HK-2 (cell line): ENCODE measurements at regions not wholly inside any gene's neighbourhood (a gene's known extent, or its start where the extent isn't known, plus 50 kb on each side); places are given as distances from the start of the nearest gene placed in this dataset.
A peak's percentile ranks its signal among the peaks of the same experiment; 100 is the strongest.
"Not testable (repeated sequence)": the region's sequence is repeated elsewhere in the genome, so short reads cannot be mapped to it uniquely, and the experiment has no call there.

Source experiments
- DNase-seq: peaks from one replicate; pipeline ENCODE4 v3.0.0-alpha.2; 2018; ENCODE audit not compliant: unreplicated experiment

GRCh38 chr10:85448716-85449115, 917.9 kb downstream of the GRID1 start:
- no peak for DNase-seq

DNA sequence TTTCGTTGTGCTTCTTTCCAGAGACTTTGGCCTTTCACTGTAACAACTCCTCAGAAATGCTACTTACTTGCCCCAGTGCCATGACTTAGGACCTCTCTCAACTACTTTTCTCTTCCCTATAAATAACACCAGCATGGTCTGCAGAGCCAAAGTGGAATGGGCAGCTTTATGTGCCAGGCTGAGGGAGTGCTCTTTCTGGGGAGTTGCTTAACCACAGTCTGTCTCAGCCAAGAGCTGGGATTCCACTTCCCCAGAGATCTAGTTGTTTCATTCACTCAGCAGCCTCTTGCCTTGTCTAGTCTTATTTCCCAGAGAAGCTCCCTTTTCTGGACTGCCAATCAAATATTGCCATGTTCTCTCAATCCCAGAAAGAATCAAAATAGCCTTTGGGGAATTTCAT, 912.2 kb downstream of the GRID1 start:
- DNase-seq = no peak

- no peak for DNase-seq
These were observed 909.4 kb downstream of the GRID1 start for GRCh38 chr10:85457191-85457590.

DNA sequence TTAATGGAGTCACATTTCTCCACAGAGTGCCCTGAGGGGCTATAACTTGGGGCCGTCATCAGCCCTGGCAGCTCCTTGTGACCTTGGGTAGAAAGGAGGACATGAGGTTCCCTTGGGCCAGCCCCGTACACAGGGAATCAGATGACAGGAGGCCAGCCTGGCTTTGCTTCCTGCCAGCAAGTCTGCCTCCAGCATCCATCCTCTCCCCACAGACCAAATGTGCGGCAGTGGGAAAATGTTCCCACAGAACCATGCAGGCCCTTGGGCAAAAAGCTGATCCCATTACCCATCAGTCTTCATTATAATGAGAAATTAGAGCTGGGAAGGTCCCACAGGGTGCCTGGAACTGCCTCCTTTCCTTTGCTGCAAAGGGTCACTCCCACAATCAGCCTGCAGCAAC, 908.3 kb downstream of the GRID1 start:
- no peak for DNase-seq

DNA sequence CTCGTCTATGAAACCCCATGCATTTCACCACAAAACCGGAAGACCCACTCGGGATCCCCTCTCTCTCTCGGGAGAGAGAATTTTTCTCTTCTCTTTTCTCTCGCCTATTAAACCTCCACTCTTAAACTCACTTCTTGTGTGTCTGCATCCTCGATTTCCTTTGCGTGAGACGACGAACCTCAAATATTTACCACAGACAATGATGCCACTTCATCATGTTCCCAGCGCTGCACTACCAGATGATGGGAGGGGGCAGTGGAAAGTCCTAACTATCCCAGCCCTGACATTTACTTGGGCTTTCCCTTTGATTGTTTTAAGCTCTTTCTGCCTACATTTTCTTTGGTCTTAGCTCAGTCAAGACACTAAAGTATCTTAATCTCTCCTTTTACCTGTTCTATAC, 906.7 kb downstream of the GRID1 start:
- DNase-seq = no peak

- DNase-seq = no peak
These were observed 902.3 kb downstream of the GRID1 start for GRCh38 chr10:85464336-85464735.

DNA sequence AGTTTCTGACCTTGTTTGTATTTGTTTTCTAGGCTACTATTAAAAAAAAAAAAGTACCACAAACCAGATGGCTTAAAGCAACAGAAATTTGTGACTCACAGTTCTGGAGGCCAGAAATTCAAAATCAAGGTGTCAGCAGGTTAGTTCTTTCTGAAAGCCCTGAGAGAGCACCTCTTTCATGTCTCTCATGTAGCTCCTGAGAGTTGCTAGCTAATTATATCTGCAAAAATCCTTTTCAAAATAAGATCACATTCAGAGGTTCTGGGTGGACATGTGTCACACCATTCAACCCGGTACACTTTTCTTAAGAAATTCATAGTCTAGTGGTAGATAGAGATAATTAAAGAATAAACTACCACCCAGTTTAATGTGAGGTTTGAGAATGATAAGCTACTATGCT, 888.6 kb downstream of the GRID1 start:
- DNase-seq = no peak

GRCh38 chr10:85490431-85490830, 876.2 kb downstream of the GRID1 start:
- DNase-seq = no peak

DNA sequence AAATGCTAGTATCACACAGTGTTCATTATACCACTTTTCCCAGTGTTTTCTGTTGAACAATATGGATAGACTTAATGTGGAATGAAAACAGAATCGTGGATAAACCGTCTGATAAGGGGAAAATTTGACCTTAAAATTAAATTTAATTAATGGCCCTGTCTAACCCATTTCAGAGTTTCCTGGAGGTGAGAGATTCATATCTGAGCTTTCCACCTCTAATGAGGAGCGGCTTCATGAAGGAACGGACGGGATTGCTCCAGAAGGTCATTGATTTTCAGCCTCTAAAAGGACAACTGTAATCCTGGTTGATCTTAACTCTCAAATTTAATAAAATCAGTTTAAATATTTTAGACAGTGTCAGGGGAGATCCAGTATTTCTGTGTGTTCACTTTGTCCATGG, 874.9 kb downstream of the GRID1 start:
- no peak for DNase-seq

DNA sequence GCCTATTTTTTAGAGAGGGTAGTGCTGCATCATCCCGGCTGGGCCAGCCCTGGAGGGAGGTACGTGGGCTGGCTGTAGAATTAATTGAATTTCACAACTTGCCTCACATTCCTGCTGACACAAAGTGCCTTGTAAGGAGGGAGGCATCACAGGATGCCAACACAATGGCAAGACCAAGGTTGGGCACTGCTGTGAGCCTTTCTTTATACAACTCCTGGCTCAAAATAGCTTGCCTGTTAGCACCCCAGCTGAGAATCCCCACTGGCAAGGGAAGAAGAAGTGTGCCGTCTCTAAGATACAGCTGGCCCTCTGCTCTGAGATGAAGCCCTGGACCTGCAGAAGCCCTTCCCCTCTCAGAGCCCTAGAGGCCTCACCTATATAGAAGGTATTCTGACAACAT, 873.9 kb downstream of the GRID1 start:
- DNase-seq = no peak

- DNase-seq = no peak
These were observed 872.9 kb downstream of the GRID1 start for GRCh38 chr10:85493703-85494102.

GRCh38 chr10:85504641-85505040, 862.0 kb downstream of the GRID1 start:
- DNase-seq = not testable (repeated sequence)

- no peak for DNase-seq
These were observed 858.4 kb downstream of the GRID1 start for GRCh38 chr10:85508159-85508558.

DNA sequence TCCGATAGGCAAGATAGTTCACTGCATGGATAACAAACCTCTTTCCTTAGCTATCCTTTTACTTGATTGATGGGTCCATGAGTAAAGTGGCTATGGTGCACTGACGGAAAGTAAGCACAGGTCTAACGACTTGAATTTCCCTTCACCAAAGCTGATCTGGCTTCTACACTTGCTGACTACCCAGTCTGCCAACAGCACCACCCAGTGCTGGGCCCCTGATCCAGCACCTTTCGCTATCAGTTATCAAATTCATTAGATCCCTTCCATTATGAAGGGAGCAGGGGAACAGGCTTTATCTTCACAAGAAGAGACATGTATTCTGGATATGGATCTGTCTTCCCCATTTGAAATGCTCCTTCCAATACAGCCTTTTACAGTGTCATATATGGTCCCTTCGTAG, 855.9 kb downstream of the GRID1 start:
- no peak for DNase-seq

- DNase-seq = no peak
These were observed 853.2 kb downstream of the GRID1 start for GRCh38 chr10:85513436-85513835.

DNA sequence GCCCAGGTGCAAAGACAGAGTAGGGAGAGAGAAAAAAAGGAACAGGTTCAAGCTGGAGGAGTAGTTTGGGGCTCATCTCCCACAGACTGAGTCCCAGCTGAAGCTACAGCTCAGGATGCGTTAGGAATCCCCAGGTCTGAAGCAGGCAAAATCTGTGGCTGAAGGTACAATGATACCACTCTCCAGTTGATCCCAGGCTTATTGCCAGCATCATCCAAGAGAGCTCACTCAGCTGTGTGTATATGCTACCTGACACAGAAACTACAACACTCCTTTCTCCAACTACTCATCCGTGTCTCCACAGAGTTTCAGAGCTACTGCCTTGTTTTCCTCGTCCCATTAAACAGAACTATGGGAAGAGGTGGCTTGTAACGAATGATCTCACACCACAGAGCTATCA, 851.3 kb downstream of the GRID1 start:
- DNase-seq = no peak

- DNase-seq = no peak
These were observed 842.5 kb downstream of the GRID1 start for GRCh38 chr10:85524001-85524666.

GRCh38 chr10:85527616-85528317, 838.8 kb downstream of the GRID1 start:
- peak; percentile 23 for DNase-seq

DNA sequence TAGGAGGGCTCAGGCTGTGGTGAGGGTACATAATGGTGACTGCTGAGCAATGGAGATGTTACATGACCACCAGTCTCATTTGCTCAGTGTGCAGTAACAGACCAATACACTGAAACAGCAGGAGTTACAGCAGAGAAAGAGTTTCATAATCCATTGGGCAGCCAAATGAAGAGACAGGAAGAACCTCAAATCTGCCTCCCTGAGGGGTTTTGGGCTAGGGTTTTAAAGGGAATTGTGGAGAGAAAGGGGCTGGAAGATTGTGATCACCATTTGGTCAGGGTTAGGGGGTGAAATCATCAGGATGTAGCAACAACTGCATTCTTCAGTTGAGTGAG, 838.3 kb downstream of the GRID1 start:
- no peak for DNase-seq

GRCh38 chr10:85531706-85532105, 834.9 kb downstream of the GRID1 start:
- DNase-seq = no peak

DNA sequence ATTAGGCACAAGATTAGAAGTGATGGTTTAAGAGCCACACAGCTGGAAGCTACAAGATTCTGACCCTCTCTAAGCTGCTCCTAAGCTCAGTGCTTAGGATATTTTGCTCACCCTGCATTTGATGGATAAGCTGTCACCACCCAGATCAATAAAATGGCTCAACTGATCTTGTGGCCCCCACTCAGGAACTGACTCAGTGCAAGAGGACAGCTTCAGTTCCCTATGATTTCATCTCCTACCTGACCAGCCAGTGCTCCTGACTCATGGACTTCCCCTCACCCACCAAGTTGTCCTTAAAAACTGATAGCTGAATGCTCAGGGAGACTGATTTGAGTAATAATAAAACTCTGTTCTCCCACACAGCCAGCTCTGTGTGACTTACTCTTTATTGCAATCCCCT, 833.8 kb downstream of the GRID1 start:
- peak; percentile 14 for DNase-seq

DNA sequence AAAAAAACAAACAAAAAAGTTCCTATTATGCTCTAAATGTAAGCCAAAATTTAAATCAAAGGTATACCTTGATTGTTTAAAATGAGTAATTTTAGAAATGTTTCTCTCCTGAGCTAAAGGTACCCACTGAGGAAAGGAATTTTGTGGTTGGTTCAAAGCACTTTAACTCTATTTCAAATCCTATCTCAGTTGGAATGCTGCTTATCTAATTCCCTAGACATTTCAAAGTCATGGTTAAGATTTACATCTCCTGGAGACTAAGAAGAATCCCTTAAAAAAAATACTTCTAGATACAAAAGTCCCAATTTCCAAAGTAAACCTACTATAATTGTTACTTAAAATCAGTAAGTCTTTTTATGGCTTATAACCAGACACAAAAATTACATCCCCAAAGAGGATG, 830.7 kb downstream of the GRID1 start:
- DNase-seq = no peak

DNA sequence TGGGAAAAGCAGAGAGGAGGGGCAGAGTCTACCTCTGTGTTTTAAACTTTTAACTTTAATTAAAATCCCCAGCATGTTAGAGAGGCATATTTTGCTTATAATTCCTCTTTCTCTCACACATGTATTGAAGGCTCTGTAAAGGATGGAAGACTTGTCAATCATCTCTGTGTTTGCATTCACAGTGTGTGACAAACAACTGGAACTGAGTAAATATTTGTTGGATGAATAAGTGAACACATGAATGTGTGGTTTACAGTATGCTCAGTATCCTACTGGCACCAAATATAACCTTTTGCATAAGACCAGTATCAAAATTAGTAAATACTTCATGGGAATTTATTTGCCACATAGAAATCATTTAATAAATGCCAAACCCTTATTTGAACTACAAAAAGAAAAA, 829.0 kb downstream of the GRID1 start:
- DNase-seq = no peak

DNA sequence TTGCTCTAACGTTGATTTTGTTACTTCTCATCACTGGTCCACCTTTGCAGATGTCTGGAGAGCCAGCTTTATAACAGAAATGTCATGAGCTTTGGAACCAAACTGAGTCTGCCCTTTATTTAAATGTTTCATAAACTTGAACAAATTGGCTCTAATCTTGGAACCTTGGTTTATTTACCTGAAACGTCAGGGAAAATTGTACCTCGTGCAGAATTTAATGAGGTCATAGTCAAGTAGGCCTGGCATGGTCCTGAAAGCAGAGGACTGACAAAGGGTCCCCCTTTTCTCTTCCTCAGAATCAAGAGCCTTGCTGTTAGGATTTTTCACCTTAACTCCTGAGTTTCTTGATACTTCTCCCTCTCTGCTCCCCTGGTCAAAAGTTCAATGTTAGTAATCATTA, 828.0 kb downstream of the GRID1 start:
- DNase-seq = no peak
